HG02970 (cell line): ENCODE measurements at regions not wholly inside any gene's neighbourhood (a gene's known extent, or its start where the extent isn't known, plus 50 kb on each side); places are given as distances from the start of the nearest gene placed in this dataset.
A peak's percentile ranks its signal among the peaks of the same experiment; 100 is the strongest.

ENCODE experiments used
- ATAC-seq: cut with Tn5 transposase; IDR thresholded peaks from one replicate; pipeline ENCODE4 v1.9.1; 2021; ENCODE audit warnings: mild to moderate bottlenecking, moderate library complexity, moderate number of reproducible peaks; ENCODE audit not compliant: unreplicated experiment, low FRiP score

DNA sequence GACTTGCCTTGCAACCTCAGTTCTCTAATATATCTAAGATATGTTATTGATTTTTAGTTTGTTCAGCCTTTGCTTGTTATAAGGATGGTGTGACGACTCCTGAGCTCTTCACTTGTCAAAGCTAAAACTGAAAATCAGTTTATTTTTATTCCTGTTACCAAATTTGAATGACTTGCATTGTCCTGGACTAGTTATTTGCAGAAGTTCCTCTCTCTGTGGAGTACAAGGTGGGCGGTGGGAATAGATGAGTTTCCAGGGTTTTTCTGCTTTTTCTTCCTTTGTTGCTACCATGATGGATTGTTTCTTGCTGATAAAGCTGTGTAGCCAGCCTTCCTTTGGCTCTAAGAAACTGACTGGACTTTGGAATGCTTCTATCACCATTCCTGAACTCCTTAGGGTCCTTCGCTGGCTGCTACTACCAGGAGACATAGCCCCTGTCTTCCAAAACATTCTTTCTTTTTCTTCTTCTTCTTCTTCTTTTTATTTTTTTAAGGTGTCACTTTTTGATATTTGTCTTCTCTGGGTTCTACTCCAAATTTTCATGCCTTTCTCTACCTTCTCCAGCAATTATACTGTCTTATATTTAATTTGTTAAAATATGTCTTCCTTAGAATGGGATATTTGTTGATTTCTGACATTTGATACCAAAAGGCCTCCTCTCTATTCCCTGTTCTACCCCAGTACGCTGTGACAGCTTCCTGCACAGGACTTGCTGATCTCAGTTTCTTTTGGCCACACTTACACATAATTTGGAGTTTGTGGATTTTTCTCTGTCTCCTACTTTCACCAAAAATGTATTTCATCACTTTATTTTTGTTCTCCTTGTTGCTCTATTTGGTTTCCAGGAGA, 145.1 kb upstream of the THRB start:
- no peak for ATAC-seq

DNA sequence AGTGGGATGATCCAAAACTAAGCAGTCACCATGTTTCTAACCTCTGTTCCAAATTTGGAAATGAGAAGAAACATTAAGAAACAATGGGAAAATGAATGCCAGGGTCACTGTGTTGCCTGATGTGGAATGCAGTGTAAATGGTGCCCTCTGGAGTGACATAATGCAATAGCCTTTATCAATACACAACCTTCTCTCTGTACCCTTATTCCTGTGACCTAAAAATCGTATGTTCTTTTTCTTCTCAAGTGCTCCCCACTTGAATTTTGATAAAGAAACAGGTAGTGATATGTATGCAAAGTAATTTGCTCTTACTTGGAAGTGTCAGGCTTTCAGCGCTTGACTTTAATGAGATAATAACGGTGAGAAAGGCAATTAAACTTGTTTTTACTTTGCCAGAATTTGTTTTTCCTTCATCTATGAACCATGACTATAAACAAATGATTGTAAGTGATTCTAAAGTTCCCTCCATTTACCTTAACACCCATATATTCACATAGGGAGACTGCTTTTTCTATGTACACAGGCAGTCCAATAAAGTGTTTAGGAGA, 145.8 kb upstream of the THRB start:
- no peak for ATAC-seq

- ATAC-seq = no peak
Measured at GRCh38 chr3:24641628-24642027, 147.0 kb upstream of the THRB start.

DNA sequence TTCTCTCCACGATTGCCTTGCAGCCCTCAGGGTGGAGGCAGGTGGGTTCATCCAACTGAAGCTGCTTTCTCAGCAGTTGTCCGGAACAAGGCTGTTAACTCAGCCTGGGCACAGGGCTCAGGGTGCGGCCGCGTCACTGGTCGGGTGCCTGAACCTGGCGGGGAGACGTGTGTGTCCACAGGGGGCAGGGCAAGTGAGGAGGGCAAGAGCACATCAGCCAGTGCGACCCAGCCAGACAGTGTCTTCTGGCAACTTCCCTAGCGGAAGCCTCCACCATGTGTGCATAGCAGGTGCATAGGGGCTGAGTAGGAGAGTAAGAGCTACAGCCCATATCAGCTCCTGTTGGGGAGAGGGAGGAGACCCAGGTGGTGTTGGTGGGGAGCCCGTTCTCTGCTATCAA, 150.4 kb upstream of the THRB start:
- no peak for ATAC-seq

DNA sequence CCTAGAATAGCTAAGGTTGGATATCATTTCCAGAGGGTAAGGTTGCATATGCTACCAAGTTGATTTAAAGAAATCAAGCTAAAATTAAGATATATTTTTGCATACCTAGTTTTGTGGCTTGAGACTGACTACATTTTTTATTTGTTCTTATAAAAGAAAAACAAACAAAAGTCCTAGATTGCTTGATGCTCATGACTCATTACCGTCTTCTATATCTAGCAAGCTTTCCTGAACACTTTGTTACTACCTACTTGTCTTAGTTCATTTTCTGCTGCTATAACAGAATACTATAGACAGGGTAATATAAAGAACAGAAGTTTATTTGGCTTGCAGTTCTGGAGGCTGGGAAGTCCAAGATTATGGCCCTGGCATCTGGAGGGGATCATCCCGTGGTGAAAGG, 152.1 kb upstream of the THRB start:
- no peak for ATAC-seq

DNA sequence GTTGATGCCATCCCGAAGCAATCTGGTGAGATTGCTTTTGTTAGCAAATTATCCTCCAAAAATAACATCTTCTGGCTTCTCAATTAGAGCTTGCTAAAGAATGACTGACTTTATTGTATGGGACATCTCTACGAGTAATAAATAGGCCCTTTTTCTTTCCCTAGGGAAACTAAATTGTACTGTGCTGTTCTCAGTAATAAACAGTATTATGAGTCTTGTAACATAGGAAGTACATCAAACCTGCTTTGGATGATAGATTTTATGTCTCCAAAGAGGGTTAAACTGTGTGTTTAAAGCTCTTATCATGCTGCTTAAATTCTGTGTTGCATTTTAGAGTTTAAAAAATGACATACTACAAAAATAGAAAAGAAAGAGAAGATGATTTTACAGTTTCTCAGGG, 153.4 kb upstream of the THRB start:
- ATAC-seq = no peak

DNA sequence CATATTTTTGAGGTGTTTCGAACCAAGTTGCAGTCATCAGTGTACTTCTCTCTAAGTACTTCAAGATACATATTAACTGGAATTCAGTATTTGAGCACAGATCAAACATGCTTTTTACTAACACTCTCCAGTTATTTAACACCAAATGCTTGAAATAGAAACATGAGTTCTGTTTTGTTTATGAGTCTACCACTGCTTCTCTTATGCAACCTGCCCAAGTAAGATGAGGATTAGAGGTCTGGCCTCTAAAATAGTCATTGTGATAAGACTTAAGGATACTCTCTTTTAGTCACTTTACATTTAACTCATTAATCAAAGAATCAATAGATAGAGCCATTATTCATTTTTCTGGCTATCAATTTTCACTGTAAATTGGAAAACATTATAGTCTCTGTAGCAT, 156.2 kb upstream of the THRB start:
- ATAC-seq = no peak

- no peak for ATAC-seq
Measured at GRCh38 chr3:24657870-24658510, 163.3 kb upstream of the THRB start.

DNA sequence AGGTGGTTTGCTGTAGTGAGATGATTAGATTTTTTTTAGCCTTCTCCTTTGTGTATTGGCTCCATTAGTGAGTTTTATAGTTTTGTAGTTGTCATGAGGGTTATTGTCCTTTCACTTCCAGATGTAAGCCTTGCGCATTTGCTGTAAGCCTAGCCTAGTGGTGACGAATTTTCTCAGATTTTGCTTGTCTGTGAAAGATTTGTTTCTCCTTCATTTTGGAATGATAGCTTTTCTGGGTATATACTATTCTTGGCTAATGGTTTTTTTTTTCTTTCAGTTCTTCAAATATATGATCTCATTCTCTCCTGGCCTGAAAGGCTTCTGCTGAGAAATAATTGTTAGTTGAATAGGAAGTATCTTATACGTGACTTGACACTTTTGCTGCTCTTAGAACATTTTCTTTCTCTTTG, 166.5 kb upstream of the THRB start:
- ATAC-seq = no peak

GRCh38 chr3:24662449-24663345, 168.0 kb upstream of the THRB start:
- no peak for ATAC-seq

DNA sequence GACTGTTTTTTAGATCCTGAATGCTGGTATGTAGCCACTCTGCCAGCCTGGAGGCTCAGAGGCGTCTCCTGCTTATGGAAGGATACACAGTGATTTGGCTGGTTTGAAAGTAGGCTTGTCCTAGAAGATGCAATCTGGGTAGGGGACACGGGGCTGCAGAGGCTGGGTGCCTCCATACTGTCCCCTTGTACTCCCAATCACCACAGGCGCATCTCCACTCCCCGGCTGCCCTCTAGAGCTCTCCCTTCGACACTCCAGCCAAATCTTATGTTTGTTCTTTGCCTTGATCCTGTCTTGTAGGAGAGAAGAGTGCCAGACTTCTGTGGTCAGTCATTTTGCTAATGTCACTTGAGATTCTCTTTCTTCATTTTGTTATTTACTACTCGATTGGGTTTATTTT, 168.8 kb upstream of the THRB start:
- ATAC-seq = no peak

DNA sequence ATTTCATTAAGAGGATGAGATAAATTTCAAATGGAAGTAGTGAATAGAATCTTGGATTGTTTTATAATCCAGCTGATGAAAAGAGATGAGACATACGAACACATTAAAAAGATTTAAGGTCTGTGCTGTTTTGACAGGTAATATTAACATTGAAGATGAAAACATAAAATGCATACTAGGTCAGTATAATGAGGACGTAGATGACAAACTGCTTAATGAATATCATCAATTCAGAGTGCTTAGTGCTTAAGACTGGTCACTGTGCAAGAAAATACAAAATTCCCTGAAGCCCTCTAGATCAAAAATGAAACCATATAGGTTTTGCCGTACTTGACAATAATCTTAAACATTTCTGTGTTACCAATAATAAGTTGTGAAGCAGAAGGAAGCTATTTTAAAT, 173.4 kb upstream of the THRB start:
- no peak for ATAC-seq

- ATAC-seq = no peak
Measured at GRCh38 chr3:24670871-24671270, 176.2 kb upstream of the THRB start.

DNA sequence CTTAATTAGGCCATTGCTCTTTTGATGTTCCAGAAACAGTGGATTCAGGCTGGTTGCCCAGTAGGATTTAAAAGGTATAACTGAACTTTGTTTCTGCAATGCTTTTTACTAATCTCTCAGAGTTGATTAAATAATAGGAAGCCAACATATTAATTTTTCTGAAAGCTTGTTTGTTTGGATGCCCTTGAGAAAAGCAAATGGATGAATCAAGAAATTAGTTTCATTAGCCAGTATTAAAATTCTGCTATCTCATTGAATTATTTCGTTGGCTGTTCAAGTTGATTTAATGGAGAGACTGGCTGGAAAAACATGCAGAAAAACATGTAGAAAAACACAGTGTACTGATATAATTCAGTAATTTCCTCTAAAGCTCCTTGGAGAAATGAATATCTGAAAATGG, 178.9 kb upstream of the THRB start:
- no peak for ATAC-seq

- no peak for ATAC-seq
Measured at GRCh38 chr3:24674261-24674660, 179.6 kb upstream of the THRB start.

- ATAC-seq = no peak
Measured at GRCh38 chr3:24678021-24678420, 183.4 kb upstream of the THRB start.

- no peak for ATAC-seq
Measured at GRCh38 chr3:24678421-24678865, 183.8 kb upstream of the THRB start.

DNA sequence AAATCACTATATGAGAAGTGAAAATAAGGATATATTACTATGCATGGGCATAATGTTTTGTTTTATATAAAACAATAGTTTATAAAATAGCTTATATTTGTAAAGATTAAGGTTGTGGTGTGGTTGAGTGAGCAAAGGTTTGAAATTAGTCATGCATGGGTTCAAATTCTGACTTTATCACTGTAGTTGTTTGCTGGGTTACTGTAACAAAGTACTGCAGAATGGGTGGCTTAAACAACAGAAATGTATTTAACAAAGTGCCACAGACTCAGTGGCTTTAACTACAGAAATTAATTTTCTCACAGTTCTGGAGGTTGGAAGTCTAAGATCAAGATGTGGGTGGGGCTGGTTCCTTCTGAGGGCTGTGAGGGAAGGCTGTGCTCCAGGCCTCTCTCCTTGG, 184.8 kb upstream of the THRB start:
- ATAC-seq = no peak

DNA sequence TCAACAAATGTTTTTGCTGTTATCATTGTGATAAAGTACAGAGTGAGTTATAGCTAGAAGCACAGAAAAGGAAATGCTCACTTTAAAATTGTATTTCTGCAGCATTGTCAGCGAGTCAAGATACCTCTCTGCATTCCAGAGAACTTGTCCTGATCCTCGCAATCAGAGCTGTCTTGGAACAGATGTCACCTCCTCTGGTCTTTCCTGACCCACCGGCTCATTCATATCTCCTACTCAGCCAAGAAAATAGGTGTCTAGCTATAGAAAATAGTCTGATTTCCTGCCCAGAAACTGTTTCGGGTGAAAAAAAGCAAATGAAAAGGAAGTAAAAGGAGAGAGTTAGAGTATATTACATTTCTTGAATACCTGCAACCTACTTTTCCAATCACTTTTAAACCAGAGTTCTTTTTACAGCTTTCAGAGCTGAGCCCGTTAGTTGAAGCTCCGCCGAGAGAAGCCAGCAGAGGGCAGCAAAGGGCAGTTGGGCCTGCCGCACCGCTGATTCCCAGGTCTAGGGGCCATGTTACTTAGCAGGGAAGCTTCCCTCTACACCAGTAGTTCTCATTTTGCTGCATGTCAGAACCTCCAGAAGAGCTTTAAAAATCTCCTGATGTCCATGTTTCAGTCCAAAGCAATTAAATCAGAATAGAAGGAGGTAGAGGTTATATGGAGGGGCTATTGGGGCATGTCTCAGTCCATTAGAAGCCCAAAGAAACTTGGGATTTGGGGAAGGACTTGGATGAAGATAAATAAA, 185.7 kb upstream of the THRB start:
- ATAC-seq = peak; percentile 77

GRCh38 chr3:24682141-24682547, 187.5 kb upstream of the THRB start:
- no peak for ATAC-seq
